ENCODE measurements at regions not wholly inside any gene's neighbourhood (a gene's known extent, or its start where the extent isn't known, plus 50 kb on each side); places are given as distances from the start of the nearest gene placed in this dataset.

DNA sequence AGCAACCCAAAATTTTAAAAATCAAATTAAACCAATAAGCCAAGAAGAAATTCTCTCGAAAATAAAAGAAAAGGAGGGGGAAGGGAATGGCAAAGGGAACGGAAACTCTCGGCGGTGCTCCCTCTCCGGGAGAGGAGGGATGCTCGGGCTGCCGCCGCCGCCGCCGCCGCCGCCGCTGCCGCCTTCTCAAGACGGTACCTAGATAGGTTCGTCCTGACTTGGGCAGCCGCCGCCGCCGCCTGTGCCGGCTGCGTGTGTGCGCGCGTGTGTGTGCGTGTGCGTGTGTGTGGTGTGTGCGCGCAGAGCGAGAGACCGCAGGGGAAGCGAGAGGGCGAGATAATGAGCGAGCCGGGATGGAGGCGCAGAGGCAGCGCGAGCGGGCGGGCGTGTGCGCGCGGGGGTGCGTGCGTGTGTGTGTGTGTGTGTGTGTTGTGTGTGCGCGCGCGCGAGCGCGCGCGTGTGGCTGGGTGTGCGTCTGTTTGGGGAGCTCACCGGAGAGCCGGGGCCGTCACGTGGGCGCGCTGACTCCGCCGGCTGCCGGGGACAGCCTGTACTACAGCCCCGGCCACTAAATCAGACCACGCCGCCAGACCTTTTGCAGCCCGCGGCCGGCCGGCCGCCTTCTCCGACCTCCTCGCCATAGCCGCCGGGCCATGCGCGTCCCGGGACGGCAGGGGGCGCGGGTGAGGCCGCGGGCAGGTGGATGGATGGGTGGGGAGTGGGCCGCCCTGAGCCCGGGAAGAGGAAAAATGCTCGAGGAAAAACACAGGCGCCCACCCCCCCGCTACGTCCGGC lies 111.6 kb downstream of the DHX15 start (continued):
- TF ChIP-seq BCLAF1 (IDR thresholded peaks at IDR 0.05; ENCODE audit: borderline replicate concordance in 1 of 2, control insufficient read depth in 1 of 2, low read depth in 2 of 2, low read length in 1 of 2) = no peak
- TF ChIP-seq, protein P1, sequence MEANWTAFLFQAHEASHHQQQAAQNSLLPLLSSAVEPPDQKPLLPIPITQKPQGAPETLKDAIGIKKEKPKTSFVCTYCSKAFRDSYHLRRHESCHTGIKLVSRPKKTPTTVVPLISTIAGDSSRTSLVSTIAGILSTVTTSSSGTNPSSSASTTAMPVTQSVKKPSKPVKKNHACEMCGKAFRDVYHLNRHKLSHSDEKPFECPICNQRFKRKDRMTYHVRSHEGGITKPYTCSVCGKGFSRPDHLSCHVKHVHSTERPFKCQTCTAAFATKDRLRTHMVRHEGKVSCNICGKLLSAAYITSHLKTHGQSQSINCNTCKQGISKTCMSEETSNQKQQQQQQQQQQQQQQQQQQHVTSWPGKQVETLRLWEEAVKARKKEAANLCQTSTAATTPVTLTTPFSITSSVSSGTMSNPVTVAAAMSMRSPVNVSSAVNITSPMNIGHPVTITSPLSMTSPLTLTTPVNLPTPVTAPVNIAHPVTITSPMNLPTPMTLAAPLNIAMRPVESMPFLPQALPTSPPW (CRISPR knock-in tag; IDR thresholded peaks at IDR 0.05) = peak; percentile 24
- TF ChIP-seq COPS2 (conservative IDR thresholded peaks at IDR 0.05) = no peak
- TF ChIP-seq ZNF77 (CRISPR knock-in tag; IDR thresholded peaks at IDR 0.05) = no peak
- peak in 1 of 2 experiments; percentile 45; a peak in 2 of 4 replicates for TF ChIP-seq RAD21 (CRISPR knock-in tag; conservative IDR thresholded peaks at IDR 0.05 in 1 of 2, IDR thresholded peaks at IDR 0.05 in 1 of 2)
- no peak for TF ChIP-seq KDM1A (IDR thresholded peaks at IDR 0.05)
- TF ChIP-seq ZNF263 (CRISPR knock-in tag; IDR thresholded peaks at IDR 0.05; ENCODE audit: borderline replicate concordance) = peak; percentile 92
- TF ChIP-seq MCM3 (IDR thresholded peaks at IDR 0.05) = no peak
- TF ChIP-seq JUND (IDR thresholded peaks at IDR 0.05; ENCODE audit: borderline replicate concordance, low read depth, low read length) = no peak
- TF ChIP-seq JUND (tag; IDR thresholded peaks at IDR 0.05; ENCODE audit: borderline replicate concordance, low read depth, low read length) = no peak
- TF ChIP-seq, protein P2, sequence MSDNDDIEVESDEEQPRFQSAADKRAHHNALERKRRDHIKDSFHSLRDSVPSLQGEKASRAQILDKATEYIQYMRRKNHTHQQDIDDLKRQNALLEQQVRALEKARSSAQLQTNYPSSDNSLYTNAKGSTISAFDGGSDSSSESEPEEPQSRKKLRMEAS (CRISPR knock-in tag; IDR thresholded peaks at IDR 0.05) = 0 out of 2 replicates have a peak, but pooled peaks have one; percentile 34
- TF ChIP-seq RAD51 (IDR thresholded peaks at IDR 0.05; ENCODE audit: borderline replicate concordance, low read depth) = peak; percentile 65; the same call in 1 of the 2 replicates
- TF ChIP-seq STAG1 (CRISPR knock-in tag; IDR thresholded peaks at IDR 0.05; ENCODE audit: borderline replicate concordance) = no peak
- TF ChIP-seq ELF2 (CRISPR knock-in tag; IDR thresholded peaks at IDR 0.05) = no peak
- TF ChIP-seq UBTF (IDR thresholded peaks at IDR 0.05; ENCODE audit: borderline replicate concordance in 1 of 2, low read depth in 2 of 2, low read length in 2 of 2) = 0 out of 4 replicates have a peak, but pooled peaks of 1 of the 2 experiments have one; percentile 56
- TF ChIP-seq RBM39 (optimal IDR thresholded peaks at IDR 0.05; ENCODE audit: low read depth, low read length) = no peak
- TF ChIP-seq HBP1 (CRISPR knock-in tag; IDR thresholded peaks at IDR 0.05) = no peak
- no peak for TF ChIP-seq YBX1 (IDR thresholded peaks at IDR 0.05)
- TF ChIP-seq ZC3H11A (IDR thresholded peaks at IDR 0.05; ENCODE audit: low read depth, low read length) = no peak
